ENCODE measurements at regions not wholly inside any gene's neighbourhood (a gene's known extent, or its start where the extent isn't known, plus 50 kb on each side); places are given as distances from the start of the nearest gene placed in this dataset.

- TF ChIP-seq POLR2AphosphoS5 (IDR thresholded peaks at IDR 0.05) (no peak), CTCF (IDR thresholded peaks at IDR 0.05) (no peak)
Observed at GRCh38 chr5:58191443-58191842, 268.4 kb downstream of the PLK2 start.

Data from stomach (tissue), 4 donors.